ENCODE measurements at regions not wholly inside any gene's neighbourhood (a gene's known extent, or its start where the extent isn't known, plus 50 kb on each side); places are given as distances from the start of the nearest gene placed in this dataset.

- DNase-seq (ENCODE audit: low read depth, low spot score): no peak
- POLR2A ChIA-PET: no interaction called here
Observed at GRCh38 chr17:71276079-71276478, 844.7 kb upstream of the SOX9 start.

GRCh38 chr17:71283486-71283885, 837.3 kb upstream of the SOX9 start:
- in situ Hi-C loops (cut with HindIII; ENCODE audit: low pct_unique_long_range_greater_than_20kb, low sequenced_read_pairs): no loop called here
- TF ChIP-seq SIN3A (IDR thresholded peaks at IDR 0.05; ENCODE audit: borderline replicate concordance, insufficient read depth, low read depth, low read length) (no peak), POLR2AphosphoS5 (IDR thresholded peaks at IDR 0.05; ENCODE audit: low read depth, low read length) (no peak), TCF7L2 (IDR thresholded peaks at IDR 0.05; ENCODE audit: low read depth, low read length) (no peak), REST (IDR thresholded peaks at IDR 0.05; ENCODE audit: insufficient read depth in 1 of 2, low read depth in 2 of 2, low read length in 1 of 2) (no peak), CTCF (IDR thresholded peaks at IDR 0.05) (no peak)
- H3K27ac ChIP-seq (ENCODE audit: low read length): no peak overlapping the region
- no peak overlapping the region for H3K4me3 ChIP-seq (ENCODE audit: low read depth in 2 of 2, low read length in 2 of 2)
- intact Hi-C loops (cut with micrococcal nuclease; ENCODE audit: unreplicated experiment): no loop called here
- POLR2A ChIA-PET: no interaction called here
- no TSS peak for BruUV-seq (replicated peaks)
- H3K36me3 ChIP-seq (ENCODE audit: control insufficient read depth, insufficient read depth, low read length): no peaks in the 10 kb centered on the region
- CTCF ChIA-PET: no interaction called here
- no peak for DNase-seq (ENCODE audit: low read depth, low spot score)
- no peak for ATAC-seq
- H3K27me3 ChIP-seq (ENCODE audit: control insufficient read depth, insufficient read depth, low read length): no peaks in the 10 kb centered on the region
- no peaks in the 10 kb centered on the region for H3K4me1 ChIP-seq (ENCODE audit: control insufficient read depth, insufficient read depth, low read length)
- H3K9me3 ChIP-seq (ENCODE audit: control insufficient read depth, insufficient read depth, low read depth, low read length): no peaks in the 10 kb centered on the region

More at GRCh38 chr17:71276079-71276478, 844.7 kb upstream of the SOX9 start:
- H3K4me3 ChIP-seq (ENCODE audit: low read depth in 2 of 2, low read length in 2 of 2): no peak overlapping the region
- H3K36me3 ChIP-seq (ENCODE audit: control insufficient read depth, insufficient read depth, low read length): no peaks in the 10 kb centered on the region
- TF ChIP-seq POLR2AphosphoS5 (IDR thresholded peaks at IDR 0.05; ENCODE audit: low read depth, low read length) (no peak), TCF7L2 (IDR thresholded peaks at IDR 0.05; ENCODE audit: low read depth, low read length) (no peak), CTCF (IDR thresholded peaks at IDR 0.05) (no peak), REST (IDR thresholded peaks at IDR 0.05; ENCODE audit: insufficient read depth in 1 of 2, low read depth in 2 of 2, low read length in 1 of 2) (no peak), SIN3A (IDR thresholded peaks at IDR 0.05; ENCODE audit: borderline replicate concordance, insufficient read depth, low read depth, low read length) (no peak)
- no peak for ATAC-seq
- no peak overlapping the region for H3K27ac ChIP-seq (ENCODE audit: low read length)
- CTCF ChIA-PET: no interaction called here
- intact Hi-C loops (cut with micrococcal nuclease; ENCODE audit: unreplicated experiment): no loop called here
- no TSS peak for BruUV-seq (replicated peaks)
- no peaks in the 10 kb centered on the region for H3K4me1 ChIP-seq (ENCODE audit: control insufficient read depth, insufficient read depth, low read length)
- in situ Hi-C loops (cut with HindIII; ENCODE audit: low pct_unique_long_range_greater_than_20kb, low sequenced_read_pairs): no loop called here
- no peaks in the 10 kb centered on the region for H3K9me3 ChIP-seq (ENCODE audit: control insufficient read depth, insufficient read depth, low read depth, low read length)
- H3K27me3 ChIP-seq (ENCODE audit: control insufficient read depth, insufficient read depth, low read length): no peaks in the 10 kb centered on the region

Data from Panc1 (cell line).